ENCODE measurements at regions not wholly inside any gene's neighbourhood (a gene's known extent, or its start where the extent isn't known, plus 50 kb on each side); places are given as distances from the start of the nearest gene placed in this dataset.

DNA sequence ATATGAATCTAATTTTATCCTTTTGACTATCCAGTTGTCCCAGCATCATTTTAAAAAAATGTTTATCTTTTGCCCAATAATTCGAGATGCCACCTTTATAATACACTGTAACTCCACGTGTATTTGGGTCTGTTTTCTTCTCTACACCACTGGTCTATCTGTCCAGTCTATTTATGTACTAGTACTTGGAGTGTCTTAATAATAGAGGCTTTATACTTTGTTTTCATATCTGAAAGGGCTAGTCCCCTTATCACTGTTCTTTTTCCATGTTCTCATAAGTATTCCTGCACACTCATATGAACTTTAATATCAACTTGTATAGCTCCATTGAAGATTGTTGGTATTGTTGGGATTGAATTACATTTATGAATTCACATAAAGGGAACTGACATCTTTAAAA is 101.1 kb upstream of the RMP24 start:
- TF ChIP-seq, protein P1, sequence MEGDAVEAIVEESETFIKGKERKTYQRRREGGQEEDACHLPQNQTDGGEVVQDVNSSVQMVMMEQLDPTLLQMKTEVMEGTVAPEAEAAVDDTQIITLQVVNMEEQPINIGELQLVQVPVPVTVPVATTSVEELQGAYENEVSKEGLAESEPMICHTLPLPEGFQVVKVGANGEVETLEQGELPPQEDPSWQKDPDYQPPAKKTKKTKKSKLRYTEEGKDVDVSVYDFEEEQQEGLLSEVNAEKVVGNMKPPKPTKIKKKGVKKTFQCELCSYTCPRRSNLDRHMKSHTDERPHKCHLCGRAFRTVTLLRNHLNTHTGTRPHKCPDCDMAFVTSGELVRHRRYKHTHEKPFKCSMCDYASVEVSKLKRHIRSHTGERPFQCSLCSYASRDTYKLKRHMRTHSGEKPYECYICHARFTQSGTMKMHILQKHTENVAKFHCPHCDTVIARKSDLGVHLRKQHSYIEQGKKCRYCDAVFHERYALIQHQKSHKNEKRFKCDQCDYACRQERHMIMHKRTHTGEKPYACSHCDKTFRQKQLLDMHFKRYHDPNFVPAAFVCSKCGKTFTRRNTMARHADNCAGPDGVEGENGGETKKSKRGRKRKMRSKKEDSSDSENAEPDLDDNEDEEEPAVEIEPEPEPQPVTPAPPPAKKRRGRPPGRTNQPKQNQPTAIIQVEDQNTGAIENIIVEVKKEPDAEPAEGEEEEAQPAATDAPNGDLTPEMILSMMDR (IDR thresholded peaks at IDR 0.05) = no peak
- no peak for TF ChIP-seq EZH2phosphoT487 (IDR thresholded peaks at IDR 0.05)
- no peak for TF ChIP-seq EZH2 (IDR thresholded peaks at IDR 0.05)
- Histone ChIP-seq H3F3A (ENCODE audit: low read depth) (no peaks in the 10 kb centered on the region), H3K9me3 (ENCODE audit: low read depth) (no peaks in the 10 kb centered on the region), H3K79me2 (ENCODE audit: low read depth) (no peaks in the 10 kb centered on the region), H3K4me3 (no peak overlapping the region), H4K20me1 (ENCODE audit: low read depth) (no peaks in the 10 kb centered on the region), H3K27ac (no peak overlapping the region), H3K9ac (no peak overlapping the region), H3K36me3 (no peaks in the 10 kb centered on the region), H3K27me3 (no peaks in the 10 kb centered on the region), H2AFZ (replicated peaks) (no peak overlapping the region), H3K4me2 (no peak overlapping the region), H3K4me1 (peaks cover 7% of the 10 kb centered on the region)
- no peaks in the 10 kb centered on the region for H3K9me3 Mint-ChIP-seq
- H3K36me3 Mint-ChIP-seq = no peaks in the 10 kb centered on the region
- H3K4me1 Mint-ChIP-seq = no peaks in the 10 kb centered on the region
- no peaks in the 10 kb centered on the region for H3K27me3 Mint-ChIP-seq (ENCODE audit: insufficient read depth, low read depth)
- H3K27ac Mint-ChIP-seq = no peak overlapping the region
- DNase-seq (ENCODE audit: low spot score) = no peak
- no peak overlapping the region for H3K4me3 Mint-ChIP-seq

DNA sequence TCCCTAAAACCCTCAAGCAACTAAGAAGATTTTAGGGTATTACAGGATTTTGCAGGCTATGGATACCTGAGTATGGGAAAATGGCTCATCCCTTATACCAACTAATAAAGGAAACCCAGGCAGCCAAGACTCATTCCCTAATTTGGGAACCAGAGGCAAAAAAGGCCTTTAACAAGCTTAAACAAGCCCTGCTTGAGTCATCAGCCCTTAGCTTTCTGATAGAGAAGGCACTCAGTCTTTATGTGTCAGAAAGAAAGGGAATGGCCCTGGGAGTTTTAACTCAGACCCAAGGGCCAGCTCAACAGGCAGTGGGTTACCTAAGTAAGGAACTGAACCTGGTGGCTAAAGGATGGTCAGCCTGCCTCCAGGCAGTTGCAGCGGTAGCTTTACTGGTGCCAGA is 96.9 kb upstream of the RMP24 start:
- H3K36me3 ChIP-seq = no peaks in the 10 kb centered on the region
- peaks cover 2% of the 10 kb centered on the region for H3K27me3 Mint-ChIP-seq (ENCODE audit: insufficient read depth, low read depth)
- no peak overlapping the region for H3K27ac ChIP-seq
- no peak overlapping the region for H3K4me3 Mint-ChIP-seq
- TF ChIP-seq EZH2phosphoT487 (IDR thresholded peaks at IDR 0.05) (no peak), EZH2 (IDR thresholded peaks at IDR 0.05) (no peak)
- TF ChIP-seq, protein P1 (IDR thresholded peaks at IDR 0.05) = no peak
- H3K9me3 Mint-ChIP-seq = no peaks in the 10 kb centered on the region
- H3K27ac Mint-ChIP-seq = no peak overlapping the region
- H4K20me1 ChIP-seq (ENCODE audit: low read depth) = no peaks in the 10 kb centered on the region
- no peak overlapping the region for H3K4me3 ChIP-seq
- peaks cover 6% of the 10 kb centered on the region for H3K4me1 Mint-ChIP-seq
- no peak overlapping the region for H2AFZ ChIP-seq (replicated peaks)
- H3K9ac ChIP-seq = no peak overlapping the region
- no peaks in the 10 kb centered on the region for H3K79me2 ChIP-seq (ENCODE audit: low read depth)
- H3F3A ChIP-seq (ENCODE audit: low read depth) = peaks cover 8% of the 10 kb centered on the region
- H3K4me1 ChIP-seq = peaks cover 15% of the 10 kb centered on the region
- H3K9me3 ChIP-seq (ENCODE audit: low read depth) = no peaks in the 10 kb centered on the region
- H3K4me2 ChIP-seq = no peak overlapping the region
- DNase-seq (ENCODE audit: low spot score) = no peak
- no peaks in the 10 kb centered on the region for H3K27me3 ChIP-seq
- H3K36me3 Mint-ChIP-seq = no peaks in the 10 kb centered on the region

- Mint-ChIP-seq H3K9me3 (no peaks in the 10 kb centered on the region), H3K27me3 (ENCODE audit: insufficient read depth, low read depth) (peaks cover 2% of the 10 kb centered on the region), H3K4me1 (peaks cover 10% of the 10 kb centered on the region), H3K36me3 (no peaks in the 10 kb centered on the region), H3K27ac (no peak overlapping the region), H3K4me3 (no peak overlapping the region)
- no peak for DNase-seq (ENCODE audit: low spot score)
- Histone ChIP-seq H3K79me2 (ENCODE audit: low read depth) (no peaks in the 10 kb centered on the region), H3K4me1 (peaks cover 18% of the 10 kb centered on the region), H2AFZ (replicated peaks) (no peak overlapping the region), H3K27ac (no peak overlapping the region), H4K20me1 (ENCODE audit: low read depth) (no peaks in the 10 kb centered on the region), H3K9me3 (ENCODE audit: low read depth) (no peaks in the 10 kb centered on the region), H3K36me3 (no peaks in the 10 kb centered on the region), H3K27me3 (no peaks in the 10 kb centered on the region), H3K9ac (no peak overlapping the region), H3K4me3 (no peak overlapping the region), H3K4me2 (no peak overlapping the region), H3F3A (ENCODE audit: low read depth) (peaks cover 8% of the 10 kb centered on the region)
- TF ChIP-seq EZH2phosphoT487 (IDR thresholded peaks at IDR 0.05) = no peak
- TF ChIP-seq EZH2 (IDR thresholded peaks at IDR 0.05) = no peak
- TF ChIP-seq, protein P1 (IDR thresholded peaks at IDR 0.05) = no peak
These were observed 96.2 kb upstream of the RMP24 start for GRCh38 chr18:35876243-35876642.

Data from neural progenitor cell (in vitro differentiated cells).